ENCODE measurements at regions not wholly inside any gene's neighbourhood (a gene's known extent, or its start where the extent isn't known, plus 50 kb on each side); places are given as distances from the start of the nearest gene placed in this dataset.

DNA sequence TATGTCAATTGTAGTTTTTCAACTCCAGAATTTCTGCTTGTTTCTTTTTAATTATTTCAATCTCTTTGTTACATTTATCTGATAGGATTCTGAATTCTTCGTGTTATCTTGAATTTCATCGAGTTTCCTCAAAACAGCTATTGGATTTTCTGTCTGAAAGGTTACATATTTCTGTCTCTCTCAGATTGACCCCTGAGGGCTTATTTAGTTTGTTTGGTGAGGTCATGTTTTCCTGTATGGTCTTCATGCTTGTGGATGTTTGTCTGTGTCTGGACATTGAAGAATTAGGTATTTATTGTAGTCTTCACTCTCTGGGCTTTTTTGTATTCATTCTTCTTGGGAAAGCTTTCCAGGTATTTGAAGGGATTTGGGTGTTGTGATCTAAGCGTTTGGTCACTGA is 85.6 kb downstream of the SNAPC1 start:
- Histone ChIP-seq H3K27me3 (ENCODE audit: control insufficient read depth in 1 of 2, insufficient read depth in 2 of 2, low read length in 2 of 2) (no peaks in the 10 kb centered on the region), H3K9me3 (ENCODE audit: control insufficient read depth in 2 of 2, insufficient read depth in 1 of 2, low read depth in 1 of 2, low read length in 1 of 2) (peaks cover 0 to 4% of the 10 kb centered on the region in 2 donors), H3K4me1 (ENCODE audit: control insufficient read depth in 2 of 2, insufficient read depth in 2 of 2, low read length in 1 of 2) (no peaks in the 10 kb centered on the region), H3K4me3 (ENCODE audit: low read depth in 1 of 2, low read length in 2 of 2) (no peak overlapping the region), H3K36me3 (ENCODE audit: control insufficient read depth in 2 of 2, insufficient read depth in 2 of 2, low read length in 1 of 2) (no peaks in the 10 kb centered on the region), H3K27ac (ENCODE audit: low read depth in 2 of 2, low read length in 1 of 2) (no peak overlapping the region)
- 80 to 87% methylated on average over 3 of the region's 3 CpGs for WGBS, 2 donors

- Histone ChIP-seq H3K9me3 (ENCODE audit: control insufficient read depth in 2 of 2, insufficient read depth in 1 of 2, low read depth in 1 of 2, low read length in 1 of 2) (no peaks in the 10 kb centered on the region), H3K4me1 (ENCODE audit: control insufficient read depth in 2 of 2, insufficient read depth in 2 of 2, low read length in 1 of 2) (no peaks in the 10 kb centered on the region), H3K36me3 (ENCODE audit: control insufficient read depth in 2 of 2, insufficient read depth in 2 of 2, low read length in 1 of 2) (no peaks in the 10 kb centered on the region), H3K27ac (ENCODE audit: low read depth in 2 of 2, low read length in 1 of 2) (no peak overlapping the region), H3K4me3 (ENCODE audit: low read depth in 1 of 2, low read length in 2 of 2) (no peak overlapping the region), H3K27me3 (ENCODE audit: control insufficient read depth in 1 of 2, insufficient read depth in 2 of 2, low read length in 2 of 2) (peaks cover 0 to 2% of the 10 kb centered on the region in 2 donors)
Observed at GRCh38 chr14:61854898-61855297, 92.7 kb downstream of the SNAPC1 start.

DNA sequence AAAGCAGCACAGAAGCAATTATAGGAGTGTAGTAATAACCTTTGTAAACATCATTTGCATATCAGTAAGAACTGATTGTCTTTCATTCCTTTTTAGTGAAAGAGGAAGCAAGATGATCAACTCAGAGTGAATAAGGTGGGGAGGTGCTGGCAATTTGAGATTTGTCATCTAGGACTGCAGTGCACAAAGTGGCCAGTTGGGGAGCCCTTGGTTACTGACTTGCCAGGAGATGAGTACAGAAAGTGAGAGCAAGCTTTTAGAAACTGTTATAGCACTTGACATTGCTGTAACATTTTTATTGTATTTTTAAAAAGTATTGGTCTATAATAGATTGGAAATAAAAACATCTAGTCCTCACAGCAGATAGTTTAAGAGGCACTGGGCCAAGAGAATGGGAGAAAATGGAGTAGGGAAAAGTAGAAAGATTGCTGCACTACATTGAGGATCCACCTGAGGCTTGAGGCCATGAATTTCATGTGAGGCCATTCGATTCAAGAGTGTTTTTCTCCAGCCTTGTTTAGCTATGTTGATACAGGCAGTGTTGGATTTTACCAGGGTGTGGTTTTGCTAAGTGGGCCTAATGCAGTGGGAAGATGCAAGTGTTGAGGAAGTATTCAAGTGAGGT is 98.2 kb downstream of the SNAPC1 start:
- H3K36me3 ChIP-seq (ENCODE audit: control insufficient read depth in 2 of 2, insufficient read depth in 2 of 2, low read length in 1 of 2) = no peaks in the 10 kb centered on the region
- no peaks in the 10 kb centered on the region for H3K4me1 ChIP-seq (ENCODE audit: control insufficient read depth in 2 of 2, insufficient read depth in 2 of 2, low read length in 1 of 2)
- whole genome bisulfite sequencing, 2 donors = 50 to 64% methylated on average over 1 of the region's 1 CpG
- no peaks in the 10 kb centered on the region for H3K9me3 ChIP-seq (ENCODE audit: control insufficient read depth in 2 of 2, insufficient read depth in 1 of 2, low read depth in 1 of 2, low read length in 1 of 2)
- H3K27ac ChIP-seq (ENCODE audit: low read depth in 2 of 2, low read length in 1 of 2) = no peak overlapping the region
- H3K4me3 ChIP-seq (ENCODE audit: low read depth in 1 of 2, low read length in 2 of 2) = no peak overlapping the region
- H3K27me3 ChIP-seq (ENCODE audit: control insufficient read depth in 1 of 2, insufficient read depth in 2 of 2, low read length in 2 of 2) = peaks cover 0 to 2% of the 10 kb centered on the region in 2 donors

DNA sequence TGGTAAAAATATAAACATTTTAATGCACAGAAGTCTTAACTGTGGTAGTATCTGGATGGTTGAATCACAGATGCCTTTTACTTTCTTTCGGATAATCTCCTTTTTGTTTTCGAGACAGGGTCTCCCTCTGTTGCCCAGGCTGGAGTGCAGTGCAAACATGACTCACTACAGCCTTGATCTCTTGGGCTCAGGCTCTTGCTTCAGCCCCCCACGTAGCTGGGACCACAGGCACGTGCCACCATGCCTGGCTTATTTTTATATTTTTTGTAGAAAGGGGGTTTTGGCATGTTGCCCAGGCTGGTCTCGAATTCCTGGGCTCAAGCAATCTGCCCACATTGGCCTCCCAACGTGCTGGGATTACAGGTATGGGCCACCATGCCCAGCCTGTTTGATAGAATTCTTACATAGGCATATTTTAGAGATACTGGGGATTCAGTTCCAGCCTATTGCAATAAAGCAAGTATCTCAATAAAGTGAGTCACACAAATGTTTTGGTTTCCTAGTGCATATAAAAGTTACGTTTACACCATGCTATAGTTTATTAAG is 99.2 kb downstream of the SNAPC1 start:
- H3K4me1 ChIP-seq (ENCODE audit: control insufficient read depth in 2 of 2, insufficient read depth in 2 of 2, low read length in 1 of 2) = no peaks in the 10 kb centered on the region
- peaks cover 0 to 2% of the 10 kb centered on the region in 2 donors for H3K27me3 ChIP-seq (ENCODE audit: control insufficient read depth in 1 of 2, insufficient read depth in 2 of 2, low read length in 2 of 2)
- 64 to 69% methylated on average over 7 of the region's 7 CpGs for WGBS, 2 donors
- no peaks in the 10 kb centered on the region for H3K36me3 ChIP-seq (ENCODE audit: control insufficient read depth in 2 of 2, insufficient read depth in 2 of 2, low read length in 1 of 2)
- no peaks in the 10 kb centered on the region for H3K9me3 ChIP-seq (ENCODE audit: control insufficient read depth in 2 of 2, insufficient read depth in 1 of 2, low read depth in 1 of 2, low read length in 1 of 2)
- no peak overlapping the region for H3K4me3 ChIP-seq (ENCODE audit: low read depth in 1 of 2, low read length in 2 of 2)
- H3K27ac ChIP-seq (ENCODE audit: low read depth in 2 of 2, low read length in 1 of 2) = no peak overlapping the region

DNA sequence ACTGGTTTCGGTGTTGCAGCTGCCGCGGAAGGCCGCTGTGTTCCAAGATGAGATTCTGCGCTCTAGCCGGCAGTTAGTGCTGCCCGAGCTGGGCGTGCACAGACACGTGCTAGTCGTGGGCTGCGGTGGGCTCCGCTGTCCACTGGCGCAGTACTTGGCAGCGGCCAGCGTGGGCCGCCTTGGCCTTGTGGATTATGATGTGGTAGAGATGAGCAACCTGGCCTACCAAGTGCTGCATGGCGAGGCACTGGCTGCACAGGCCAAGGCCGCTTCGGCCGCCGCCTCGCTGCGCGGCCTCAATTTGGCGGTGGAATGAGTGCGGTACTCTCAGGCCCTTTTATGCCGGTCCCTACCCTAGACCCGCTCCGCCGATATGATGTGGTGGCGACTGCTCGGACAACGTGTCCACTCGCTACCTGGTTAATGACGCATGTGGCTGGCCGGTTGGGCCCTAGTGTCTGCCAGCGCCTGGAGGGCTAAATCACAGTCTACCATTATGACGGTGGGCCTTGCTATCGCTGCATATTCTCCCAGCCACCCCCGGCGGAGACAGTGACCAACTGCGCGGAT is 102.2 kb downstream of the SNAPC1 start:
- 91% methylated on average over 43 of the region's 43 CpGs for WGBS, 2 donors
- Histone ChIP-seq H3K36me3 (ENCODE audit: control insufficient read depth in 2 of 2, insufficient read depth in 2 of 2, low read length in 1 of 2) (no peaks in the 10 kb centered on the region), H3K9me3 (ENCODE audit: control insufficient read depth in 2 of 2, insufficient read depth in 1 of 2, low read depth in 1 of 2, low read length in 1 of 2) (no peaks in the 10 kb centered on the region), H3K4me3 (ENCODE audit: low read depth in 1 of 2, low read length in 2 of 2) (no peak overlapping the region), H3K27ac (ENCODE audit: low read depth in 2 of 2, low read length in 1 of 2) (no peak overlapping the region), H3K4me1 (ENCODE audit: control insufficient read depth in 2 of 2, insufficient read depth in 2 of 2, low read length in 1 of 2) (no peaks in the 10 kb centered on the region), H3K27me3 (ENCODE audit: control insufficient read depth in 1 of 2, insufficient read depth in 2 of 2, low read length in 2 of 2) (peaks cover 0 to 2% of the 10 kb centered on the region in 2 donors)

- H3K27me3 ChIP-seq (ENCODE audit: control insufficient read depth in 1 of 2, insufficient read depth in 2 of 2, low read length in 2 of 2) = no peaks in the 10 kb centered on the region
- H3K9me3 ChIP-seq (ENCODE audit: control insufficient read depth in 2 of 2, insufficient read depth in 1 of 2, low read depth in 1 of 2, low read length in 1 of 2) = no peaks in the 10 kb centered on the region
- no peaks in the 10 kb centered on the region for H3K4me1 ChIP-seq (ENCODE audit: control insufficient read depth in 2 of 2, insufficient read depth in 2 of 2, low read length in 1 of 2)
- H3K4me3 ChIP-seq (ENCODE audit: low read depth in 1 of 2, low read length in 2 of 2) = no peak overlapping the region
- H3K27ac ChIP-seq (ENCODE audit: low read depth in 2 of 2, low read length in 1 of 2) = no peak overlapping the region
- WGBS, 2 donors = 61% methylated on average over 6 of the region's 6 CpGs
- no peaks in the 10 kb centered on the region for H3K36me3 ChIP-seq (ENCODE audit: control insufficient read depth in 2 of 2, insufficient read depth in 2 of 2, low read length in 1 of 2)
Observed at GRCh38 chr14:61866932-61867920, 105.0 kb downstream of the SNAPC1 start.

- H3K36me3 ChIP-seq (ENCODE audit: control insufficient read depth in 2 of 2, insufficient read depth in 2 of 2, low read length in 1 of 2) = no peaks in the 10 kb centered on the region
- no peak overlapping the region for H3K4me3 ChIP-seq (ENCODE audit: low read depth in 1 of 2, low read length in 2 of 2)
- 85 to 92% methylated on average over 1 of the region's 1 CpG for WGBS, 2 donors
- no peaks in the 10 kb centered on the region for H3K4me1 ChIP-seq (ENCODE audit: control insufficient read depth in 2 of 2, insufficient read depth in 2 of 2, low read length in 1 of 2)
- no peak overlapping the region for H3K27ac ChIP-seq (ENCODE audit: low read depth in 2 of 2, low read length in 1 of 2)
- H3K9me3 ChIP-seq (ENCODE audit: control insufficient read depth in 2 of 2, insufficient read depth in 1 of 2, low read depth in 1 of 2, low read length in 1 of 2) = no peaks in the 10 kb centered on the region
- no peaks in the 10 kb centered on the region for H3K27me3 ChIP-seq (ENCODE audit: control insufficient read depth in 1 of 2, insufficient read depth in 2 of 2, low read length in 2 of 2)
Observed at GRCh38 chr14:61868846-61869245, 106.6 kb downstream of the SNAPC1 start.

DNA sequence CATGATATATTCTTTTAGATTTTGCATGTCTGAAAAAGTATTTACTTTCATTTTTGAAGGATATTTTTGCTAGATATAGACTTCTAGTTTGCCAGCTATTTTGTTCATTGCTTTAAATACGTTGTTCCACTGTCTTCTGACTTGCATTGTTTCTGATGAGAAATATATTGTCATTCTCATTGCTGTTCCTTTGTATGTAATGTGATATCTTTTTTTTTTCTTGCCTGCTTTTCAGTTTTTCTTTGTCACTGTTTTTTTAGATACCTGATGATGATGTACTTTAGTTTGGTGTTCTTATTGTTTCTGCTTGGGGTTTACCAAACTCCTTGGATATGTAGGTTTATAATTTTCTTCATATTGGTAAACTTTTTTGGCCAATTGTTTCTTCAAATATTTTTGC is 107.9 kb downstream of the SNAPC1 start:
- WGBS, 2 donors = 68 to 85% methylated on average over 1 of the region's 1 CpG
- no peaks in the 10 kb centered on the region for H3K9me3 ChIP-seq (ENCODE audit: control insufficient read depth in 2 of 2, insufficient read depth in 1 of 2, low read depth in 1 of 2, low read length in 1 of 2)
- no peak overlapping the region for H3K4me3 ChIP-seq (ENCODE audit: low read depth in 1 of 2, low read length in 2 of 2)
- no peaks in the 10 kb centered on the region for H3K36me3 ChIP-seq (ENCODE audit: control insufficient read depth in 2 of 2, insufficient read depth in 2 of 2, low read length in 1 of 2)
- H3K27me3 ChIP-seq (ENCODE audit: control insufficient read depth in 1 of 2, insufficient read depth in 2 of 2, low read length in 2 of 2) = no peaks in the 10 kb centered on the region
- H3K4me1 ChIP-seq (ENCODE audit: control insufficient read depth in 2 of 2, insufficient read depth in 2 of 2, low read length in 1 of 2) = no peaks in the 10 kb centered on the region
- H3K27ac ChIP-seq (ENCODE audit: low read depth in 2 of 2, low read length in 1 of 2) = no peak overlapping the region

DNA sequence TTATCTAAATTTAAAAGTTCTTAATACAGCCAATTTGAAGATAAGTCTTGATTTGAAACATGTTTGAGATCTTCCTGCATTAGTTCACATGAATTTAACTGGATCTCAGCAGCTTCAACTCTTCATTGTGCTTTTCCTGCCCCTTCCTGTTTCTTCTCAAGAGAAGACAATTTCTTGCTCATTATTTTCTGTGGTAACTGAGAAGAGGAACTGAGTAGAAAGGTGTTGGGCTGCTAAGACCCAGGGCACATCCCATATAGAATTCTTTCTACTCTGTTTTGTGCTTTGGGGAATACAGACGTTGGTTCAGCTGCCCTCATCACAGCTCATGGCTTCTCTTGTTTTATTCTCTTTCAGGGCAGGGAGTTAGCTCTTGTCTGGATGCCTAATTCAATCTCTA is 110.2 kb downstream of the SNAPC1 start:
- 51 to 53% methylated on average over 1 of the region's 1 CpG for WGBS, 2 donors
- no peaks in the 10 kb centered on the region for H3K4me1 ChIP-seq (ENCODE audit: control insufficient read depth in 2 of 2, insufficient read depth in 2 of 2, low read length in 1 of 2)
- H3K27me3 ChIP-seq (ENCODE audit: control insufficient read depth in 1 of 2, insufficient read depth in 2 of 2, low read length in 2 of 2) = peaks cover 0 to 4% of the 10 kb centered on the region in 2 donors

More for the DNA sequence above, 110.2 kb downstream of the SNAPC1 start:
- no peak overlapping the region for H3K4me3 ChIP-seq (ENCODE audit: low read depth in 1 of 2, low read length in 2 of 2)
- no peak overlapping the region for H3K27ac ChIP-seq (ENCODE audit: low read depth in 2 of 2, low read length in 1 of 2)
- no peaks in the 10 kb centered on the region for H3K36me3 ChIP-seq (ENCODE audit: control insufficient read depth in 2 of 2, insufficient read depth in 2 of 2, low read length in 1 of 2)
- no peaks in the 10 kb centered on the region for H3K9me3 ChIP-seq (ENCODE audit: control insufficient read depth in 2 of 2, insufficient read depth in 1 of 2, low read depth in 1 of 2, low read length in 1 of 2)
